ENCODE measurements at regions not wholly inside any gene's neighbourhood (a gene's known extent, or its start where the extent isn't known, plus 50 kb on each side); places are given as distances from the start of the nearest gene placed in this dataset.

DNA sequence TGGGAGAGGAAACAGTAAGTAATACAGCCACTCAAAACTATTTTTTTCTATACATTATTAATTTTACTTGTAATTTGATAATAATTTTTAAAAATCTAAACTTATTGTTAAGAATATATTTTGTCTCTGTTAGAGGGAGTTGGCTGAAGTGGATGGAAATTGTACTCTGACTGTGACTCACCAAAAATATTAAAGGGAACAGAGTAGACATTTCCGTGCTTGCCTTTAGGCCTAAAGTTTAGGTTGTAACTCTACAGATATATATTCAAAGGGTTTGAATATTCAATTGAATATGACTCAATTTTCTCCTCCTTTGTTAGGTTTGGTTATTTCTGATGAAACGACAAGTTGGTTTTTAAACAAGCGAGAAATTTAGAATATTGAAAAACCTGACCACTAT, 128.3 kb upstream of the PITX2 start:
- Histone ChIP-seq H3K36me3 (ENCODE audit: control insufficient read depth in 2 of 2, extremely low read depth in 1 of 2, insufficient read depth in 2 of 2, low read length in 2 of 2) (no peaks in the 10 kb centered on the region), H3K4me3 (replicated peaks in 1 of 3; ENCODE audit: insufficient read depth in 1 of 3, low read depth in 1 of 3, low read length in 3 of 3) (no peak overlapping the region), H3K27me3 (ENCODE audit: control insufficient read depth in 2 of 2, insufficient read depth in 2 of 2, low read length in 2 of 2) (no peaks in the 10 kb centered on the region), H3K9me3 (replicated peaks; ENCODE audit: control insufficient read depth, insufficient read depth, low read length) (no peaks in the 10 kb centered on the region), H4K20me1 (replicated peaks; ENCODE audit: control insufficient read depth, extremely low read depth, insufficient read depth, low read length) (no peaks in the 10 kb centered on the region), H3K9ac (replicated peaks; ENCODE audit: extremely low read depth, insufficient read depth, low read length) (no peak overlapping the region), H3K4me2 (ENCODE audit: insufficient read depth, low read length) (no peak overlapping the region), H2AFZ (ENCODE audit: low read depth, low read length) (no peak overlapping the region), H3K79me2 (ENCODE audit: control insufficient read depth, insufficient read depth, low read length) (no peaks in the 10 kb centered on the region), H3K9me1 (replicated peaks; ENCODE audit: control insufficient read depth, extremely low read depth, insufficient read depth, low read length) (no peaks in the 10 kb centered on the region), H3K4me1 (ENCODE audit: control insufficient read depth, extremely low read depth, insufficient read depth, low read length) (no peaks in the 10 kb centered on the region), H3K27ac (ENCODE audit: insufficient read depth, low read depth, low read length) (no peak overlapping the region)
- intact Hi-C loops (cut with micrococcal nuclease) = no loop called here
- BruUV-seq (replicated peaks) = no TSS peak
- POLR2A ChIA-PET = no interaction called here
- dilution Hi-C loops (cut with MboI; ENCODE audit: extremely low pct_ligation_motif_present, low sequenced_read_pairs) = no loop called here
- FAIRE-seq = no peak
- TF ChIP-seq, protein P1, sequence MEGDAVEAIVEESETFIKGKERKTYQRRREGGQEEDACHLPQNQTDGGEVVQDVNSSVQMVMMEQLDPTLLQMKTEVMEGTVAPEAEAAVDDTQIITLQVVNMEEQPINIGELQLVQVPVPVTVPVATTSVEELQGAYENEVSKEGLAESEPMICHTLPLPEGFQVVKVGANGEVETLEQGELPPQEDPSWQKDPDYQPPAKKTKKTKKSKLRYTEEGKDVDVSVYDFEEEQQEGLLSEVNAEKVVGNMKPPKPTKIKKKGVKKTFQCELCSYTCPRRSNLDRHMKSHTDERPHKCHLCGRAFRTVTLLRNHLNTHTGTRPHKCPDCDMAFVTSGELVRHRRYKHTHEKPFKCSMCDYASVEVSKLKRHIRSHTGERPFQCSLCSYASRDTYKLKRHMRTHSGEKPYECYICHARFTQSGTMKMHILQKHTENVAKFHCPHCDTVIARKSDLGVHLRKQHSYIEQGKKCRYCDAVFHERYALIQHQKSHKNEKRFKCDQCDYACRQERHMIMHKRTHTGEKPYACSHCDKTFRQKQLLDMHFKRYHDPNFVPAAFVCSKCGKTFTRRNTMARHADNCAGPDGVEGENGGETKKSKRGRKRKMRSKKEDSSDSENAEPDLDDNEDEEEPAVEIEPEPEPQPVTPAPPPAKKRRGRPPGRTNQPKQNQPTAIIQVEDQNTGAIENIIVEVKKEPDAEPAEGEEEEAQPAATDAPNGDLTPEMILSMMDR (IDR thresholded peaks at IDR 0.05; ENCODE audit: extremely low read depth in 1 of 2, insufficient read depth in 1 of 2, low read depth in 1 of 2, low read length in 2 of 2) = no peak
- no peak for TF ChIP-seq JUN (IDR thresholded peaks at IDR 0.05; ENCODE audit: borderline replicate concordance, insufficient read depth, insufficient read length, low read depth)
- no peak for TF ChIP-seq FOS (IDR thresholded peaks at IDR 0.05; ENCODE audit: borderline replicate concordance, insufficient read depth, low read length)
- no peak for TF ChIP-seq MYC (IDR thresholded peaks at IDR 0.05; ENCODE audit: low read depth, low read length)
- TF ChIP-seq POLR2A (IDR thresholded peaks at IDR 0.05; ENCODE audit: low read depth, low read length) = no peak
- TF ChIP-seq GATA2 (IDR thresholded peaks at IDR 0.05; ENCODE audit: insufficient read depth, insufficient read length, low read depth, low read length) = no peak
- no peak for TF ChIP-seq EZH2 (IDR thresholded peaks at IDR 0.05; ENCODE audit: borderline replicate concordance, low read depth, low read length, severe bottlenecking)
- TF ChIP-seq POLR2AphosphoS5 (IDR thresholded peaks at IDR 0.05; ENCODE audit: insufficient read depth, low read depth, low read length) = no peak
- CTCF ChIA-PET = interaction anchor here (1.2 kb wide), 1 partner anchor 10 kb away, joined by 4 read pairs; no protein-coding TSS in a partner anchor
- no peak for DNase-seq (ENCODE audit: low read depth, low spot score)

All from endothelial cell of umbilical vein (primary cell).